SK-N-SH treated with all-trans-retinoic acid at 6 μM for 48 hours (cell line): ENCODE measurements at regions not wholly inside any gene's neighbourhood (a gene's known extent, or its start where the extent isn't known, plus 50 kb on each side); places are given as distances from the start of the nearest gene placed in this dataset.

Source experiments
- ARNTL ChIP-seq: fragments of 450-650 bp; formaldehyde crosslinking; IDR thresholded peaks from 2 replicates; pipeline ENCODE4 v1.5.0; 2020; ENCODE audit warnings: low read depth, mild to moderate bottlenecking, moderate library complexity, borderline replicate concordance
- BACH2 ChIP-seq: fragments of 250-450 bp; sonication (Bioruptor Pico); IDR thresholded peaks from 2 replicates; pipeline ENCODE4 v1.9.0; 2021; ENCODE audit warnings: mild to moderate bottlenecking, borderline replicate concordance
- CREB5 ChIP-seq: fragments of 250-450 bp; sonication (Bioruptor Pico); IDR thresholded peaks from 2 replicates; pipeline ENCODE4 v1.5.1; 2020; ENCODE audit warnings: low read depth, mild to moderate bottlenecking, moderate library complexity
- ESRRG ChIP-seq: fragments of 250-450 bp; sonication (Bioruptor Pico); IDR thresholded peaks from 2 replicates; pipeline ENCODE4 v1.6.1; 2021; ENCODE audit warnings: mild to moderate bottlenecking
- OSR1 ChIP-seq: fragments of 250-450 bp; sonication (Bioruptor Pico); IDR thresholded peaks from 2 replicates; pipeline ENCODE4 v1.8.0; 2022; ENCODE audit warnings: moderate library complexity, mild to moderate bottlenecking, inconsistent platforms
- PATZ1 ChIP-seq: fragments of 250-450 bp; sonication (Bioruptor Pico); IDR thresholded peaks from 2 replicates; pipeline ENCODE4 v1.8.0; 2020; ENCODE audit warnings: mild to moderate bottlenecking, moderate library complexity, borderline replicate concordance
- RARB ChIP-seq: fragments of 250-450 bp; sonication (Bioruptor Pico); IDR thresholded peaks from 2 replicates; pipeline ENCODE4 v1.8.0; 2021; ENCODE audit warnings: mild to moderate bottlenecking, moderate library complexity
- ZC3H10 ChIP-seq: fragments of 250-450 bp; sonication (Bioruptor Pico); IDR thresholded peaks from 2 replicates; pipeline ENCODE4 v1.5.1; 2021; ENCODE audit warnings: mild to moderate bottlenecking, moderate library complexity
- ZFP3 ChIP-seq: fragments of 250-450 bp; sonication (Bioruptor Pico); IDR thresholded peaks from 2 replicates; pipeline ENCODE4 v1.5.0; 2020; ENCODE audit warnings: mild to moderate bottlenecking, moderate library complexity
- ZNF70 ChIP-seq: fragments of 450-650 bp; formaldehyde crosslinking; IDR thresholded peaks from 2 replicates; pipeline ENCODE4 v1.5.0; 2020; ENCODE audit warnings: mild to moderate bottlenecking, moderate library complexity
- ZNF8 ChIP-seq: fragments of 450-650 bp; formaldehyde crosslinking; IDR thresholded peaks from 2 replicates; pipeline ENCODE4 v1.5.0; 2020; ENCODE audit warnings: mild to moderate bottlenecking, moderate library complexity
- TF ChIP-seq, protein P1 (sequence below): fragments of 250-450 bp; sonication (Bioruptor Pico); IDR thresholded peaks from 2 replicates; pipeline ENCODE4 v1.5.1; 2021; ENCODE audit warnings: mild to moderate bottlenecking, moderate library complexity
- TF ChIP-seq, protein P2 (sequence below): fragments of 250-450 bp; sonication (Bioruptor Pico); IDR thresholded peaks from 2 replicates; pipeline ENCODE4 v1.5.0; 2020; ENCODE audit warnings: mild to moderate bottlenecking, moderate library complexity

- TF ChIP-seq CREB5 (CRISPR knock-in tag) (no peak), ZFP3 (CRISPR knock-in tag) (no peak), ZC3H10 (no peak), OSR1 (CRISPR knock-in tag) (no peak), BACH2 (CRISPR knock-in tag) (no peak), PATZ1 (CRISPR knock-in tag) (no peak), ARNTL (no peak), RARB (CRISPR knock-in tag) (no peak), ZNF70 (no peak), ESRRG (no peak), ZNF8 (CRISPR knock-in tag) (no peak)
- TF ChIP-seq, protein P1, sequence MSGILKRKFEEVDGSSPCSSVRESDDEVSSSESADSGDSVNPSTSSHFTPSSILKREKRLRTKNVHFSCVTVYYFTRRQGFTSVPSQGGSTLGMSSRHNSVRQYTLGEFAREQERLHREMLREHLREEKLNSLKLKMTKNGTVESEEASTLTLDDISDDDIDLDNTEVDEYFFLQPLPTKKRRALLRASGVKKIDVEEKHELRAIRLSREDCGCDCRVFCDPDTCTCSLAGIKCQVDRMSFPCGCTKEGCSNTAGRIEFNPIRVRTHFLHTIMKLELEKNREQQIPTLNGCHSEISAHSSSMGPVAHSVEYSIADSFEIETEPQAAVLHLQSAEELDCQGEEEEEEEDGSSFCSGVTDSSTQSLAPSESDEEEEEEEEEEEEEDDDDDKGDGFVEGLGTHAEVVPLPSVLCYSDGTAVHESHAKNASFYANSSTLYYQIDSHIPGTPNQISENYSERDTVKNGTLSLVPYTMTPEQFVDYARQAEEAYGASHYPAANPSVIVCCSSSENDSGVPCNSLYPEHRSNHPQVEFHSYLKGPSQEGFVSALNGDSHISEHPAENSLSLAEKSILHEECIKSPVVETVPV (CRISPR knock-in tag): no peak
- TF ChIP-seq, protein P2, sequence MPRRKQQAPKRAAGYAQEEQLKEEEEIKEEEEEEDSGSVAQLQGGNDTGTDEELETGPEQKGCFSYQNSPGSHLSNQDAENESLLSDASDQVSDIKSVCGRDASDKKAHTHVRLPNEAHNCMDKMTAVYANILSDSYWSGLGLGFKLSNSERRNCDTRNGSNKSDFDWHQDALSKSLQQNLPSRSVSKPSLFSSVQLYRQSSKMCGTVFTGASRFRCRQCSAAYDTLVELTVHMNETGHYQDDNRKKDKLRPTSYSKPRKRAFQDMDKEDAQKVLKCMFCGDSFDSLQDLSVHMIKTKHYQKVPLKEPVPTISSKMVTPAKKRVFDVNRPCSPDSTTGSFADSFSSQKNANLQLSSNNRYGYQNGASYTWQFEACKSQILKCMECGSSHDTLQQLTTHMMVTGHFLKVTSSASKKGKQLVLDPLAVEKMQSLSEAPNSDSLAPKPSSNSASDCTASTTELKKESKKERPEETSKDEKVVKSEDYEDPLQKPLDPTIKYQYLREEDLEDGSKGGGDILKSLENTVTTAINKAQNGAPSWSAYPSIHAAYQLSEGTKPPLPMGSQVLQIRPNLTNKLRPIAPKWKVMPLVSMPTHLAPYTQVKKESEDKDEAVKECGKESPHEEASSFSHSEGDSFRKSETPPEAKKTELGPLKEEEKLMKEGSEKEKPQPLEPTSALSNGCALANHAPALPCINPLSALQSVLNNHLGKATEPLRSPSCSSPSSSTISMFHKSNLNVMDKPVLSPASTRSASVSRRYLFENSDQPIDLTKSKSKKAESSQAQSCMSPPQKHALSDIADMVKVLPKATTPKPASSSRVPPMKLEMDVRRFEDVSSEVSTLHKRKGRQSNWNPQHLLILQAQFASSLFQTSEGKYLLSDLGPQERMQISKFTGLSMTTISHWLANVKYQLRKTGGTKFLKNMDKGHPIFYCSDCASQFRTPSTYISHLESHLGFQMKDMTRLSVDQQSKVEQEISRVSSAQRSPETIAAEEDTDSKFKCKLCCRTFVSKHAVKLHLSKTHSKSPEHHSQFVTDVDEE: no peak
Measured at GRCh38 chr2:5365871-5366461, 326.2 kb upstream of the SOX11 start.
